Loucy (cell line): ENCODE measurements at regions not wholly inside any gene's neighbourhood (a gene's known extent, or its start where the extent isn't known, plus 50 kb on each side); places are given as distances from the start of the nearest gene placed in this dataset.
"Not testable (repeated sequence)": the region's sequence is repeated elsewhere in the genome, so short reads cannot be mapped to it uniquely, and the experiment has no call there.

ENCODE experiments used
- H2AFZ ChIP-seq: fragments of 200-600 bp; sonication (generic); 2 replicates; pipeline ENCODE4 v1.6.0; 2016; ENCODE audit warnings: antibody characterized with exemption, mild to moderate bottlenecking, low read length, moderate library complexity
- H3F3A ChIP-seq: fragments of 200-600 bp; 2 replicates; pipeline ENCODE4 v1.6.0; 2016; ENCODE audit warnings: antibody characterized with exemption, low read depth, mild to moderate bottlenecking
- H3K27me3 ChIP-seq: fragments of 200-600 bp; sonication (generic); 2 replicates; pipeline ENCODE4 v1.6.1; 2014; ENCODE audit warnings: low read length, mild to moderate bottlenecking; ENCODE audit not compliant: insufficient read depth, poor library complexity, severe bottlenecking
- H3K36me3 ChIP-seq: fragments of 200-600 bp; sonication (generic); 2 replicates; pipeline ENCODE4 v1.6.1; 2016; ENCODE audit warnings: low read length; ENCODE audit not compliant: insufficient read depth
- H3K4me1 ChIP-seq: fragments of 200-600 bp; sonication (generic); 2 replicates; pipeline ENCODE4 v1.5.1; 2014; ENCODE audit warnings: low read length, mild to moderate bottlenecking; ENCODE audit not compliant: insufficient read depth, poor library complexity, severe bottlenecking
- H3K4me2 ChIP-seq: fragments of 200-600 bp; sonication (generic); 2 replicates; pipeline ENCODE4 v1.6.0; 2014; ENCODE audit warnings: antibody characterized with exemption, low read length, low read depth, mild to moderate bottlenecking; ENCODE audit not compliant: poor library complexity, severe bottlenecking
- H3K4me3 ChIP-seq: fragments of 200-600 bp; sonication (generic); 2 replicates; pipeline ENCODE4 v1.5.1; 2014; ENCODE audit warnings: low read length, mild to moderate bottlenecking, mixed read lengths; ENCODE audit not compliant: poor library complexity, severe bottlenecking
- H3K79me2 ChIP-seq: fragments of 200-600 bp; sonication (generic); 2 replicates; pipeline ENCODE4 v1.6.1; 2014; ENCODE audit warnings: low read length; ENCODE audit not compliant: insufficient read depth
- H3K9ac ChIP-seq: fragments of 200-600 bp; sonication (generic); 2 replicates; pipeline ENCODE4 v1.6.0; 2014; ENCODE audit warnings: mild to moderate bottlenecking, low read depth, low read length, moderate library complexity; ENCODE audit not compliant: poor library complexity, severe bottlenecking
- H3K9me2 ChIP-seq: fragments of 200-600 bp; sonication (generic); replicated peaks from 2 replicates; pipeline ENCODE4 v1.6.1; 2016; ENCODE audit warnings: low read depth, low read length, mixed read lengths
- H3K9me3 ChIP-seq: fragments of 200-600 bp; sonication (generic); 2 replicates; pipeline ENCODE4 v1.6.1; 2014; ENCODE audit warnings: mild to moderate bottlenecking, antibody characterized with exemption, low read length, low read depth; ENCODE audit not compliant: insufficient read depth
- H4K20me1 ChIP-seq: fragments of 200-600 bp; sonication (generic); 2 replicates; pipeline ENCODE4 v1.6.0; 2014; ENCODE audit warnings: antibody characterized with exemption, low read length, mild to moderate bottlenecking; ENCODE audit not compliant: insufficient read depth, poor library complexity, severe bottlenecking
- CTCF ChIP-seq: fragments of 200-600 bp; sonication (generic); conservative IDR thresholded peaks from 2 replicates; pipeline ENCODE4 v1.5.1; 2014; ENCODE audit warnings: mild to moderate bottlenecking, antibody characterized with exemption, low read length
- EZH2phosphoT487 ChIP-seq: fragments of 200-600 bp; IDR thresholded peaks from 2 replicates; pipeline ENCODE4 v1.6.1; 2018; ENCODE audit warnings: antibody characterized with exemption, mild to moderate bottlenecking, moderate library complexity, borderline replicate concordance

- no peak overlapping the region for H3K4me3 ChIP-seq
- no peak overlapping the region for H3K4me2 ChIP-seq
- no peaks in the 10 kb centered on the region for H3K36me3 ChIP-seq
- H3K9me2 ChIP-seq: no peaks in the 10 kb centered on the region
- no peak overlapping the region for H2AFZ ChIP-seq
- H3K9me3 ChIP-seq: no peaks in the 10 kb centered on the region
- TF ChIP-seq EZH2phosphoT487 (no peak), CTCF (no peak)
- no peak overlapping the region for H3K9ac ChIP-seq
- H4K20me1 ChIP-seq: no peaks in the 10 kb centered on the region
- H3K4me1 ChIP-seq: no peaks in the 10 kb centered on the region
- no peaks in the 10 kb centered on the region for H3F3A ChIP-seq
- H3K27me3 ChIP-seq: no peaks in the 10 kb centered on the region
- no peaks in the 10 kb centered on the region for H3K79me2 ChIP-seq
Observed at GRCh38 chr14:105682956-105683570, 156.7 kb downstream of the TMEM121 start.

GRCh38 chr14:105684056-105684455 is 157.7 kb downstream of the TMEM121 start:
- H3K79me2 ChIP-seq, H3K4me1 ChIP-seq: not testable (repeated sequence)

GRCh38 chr14:105684597-105684996 is 158.2 kb downstream of the TMEM121 start:
- not testable (repeated sequence) for H3K9me2 ChIP-seq, H4K20me1 ChIP-seq, H3K4me3 ChIP-seq, H3K9ac ChIP-seq, H3K4me2 ChIP-seq, H3K27me3 ChIP-seq, H3K4me1 ChIP-seq, H2AFZ ChIP-seq, H3K36me3 ChIP-seq, H3F3A ChIP-seq, H3K79me2 ChIP-seq, H3K9me3 ChIP-seq

More at GRCh38 chr14:105684056-105684455, 157.7 kb downstream of the TMEM121 start:
- H3K9me3 ChIP-seq, H3K4me3 ChIP-seq, H2AFZ ChIP-seq, H3K4me2 ChIP-seq, H3K36me3 ChIP-seq, H3K27me3 ChIP-seq, H3K9ac ChIP-seq, H4K20me1 ChIP-seq, H3F3A ChIP-seq, H3K9me2 ChIP-seq: not testable (repeated sequence)

GRCh38 chr14:105685003-105685402 is 158.6 kb downstream of the TMEM121 start:
- Histone ChIP-seq H3K4me3 (no peak overlapping the region), H3K9me2 (no peaks in the 10 kb centered on the region), H3K9me3 (no peaks in the 10 kb centered on the region), H4K20me1 (no peaks in the 10 kb centered on the region), H3K4me2 (no peak overlapping the region), H3K79me2 (no peaks in the 10 kb centered on the region), H2AFZ (no peak overlapping the region), H3K4me1 (no peaks in the 10 kb centered on the region), H3K27me3 (no peaks in the 10 kb centered on the region), H3K36me3 (no peaks in the 10 kb centered on the region), H3K9ac (no peak overlapping the region), H3F3A (no peaks in the 10 kb centered on the region)
- TF ChIP-seq EZH2phosphoT487: no peak
- no peak for TF ChIP-seq CTCF

- not testable (repeated sequence) for H3K36me3 ChIP-seq, H3K4me2 ChIP-seq, H3F3A ChIP-seq, H3K4me3 ChIP-seq, H2AFZ ChIP-seq, H3K9ac ChIP-seq, H3K9me3 ChIP-seq, H3K79me2 ChIP-seq, H3K4me1 ChIP-seq, H3K9me2 ChIP-seq, H4K20me1 ChIP-seq, H3K27me3 ChIP-seq
Observed at GRCh38 chr14:105685605-105686004, 159.2 kb downstream of the TMEM121 start.

- H3K36me3 ChIP-seq, H3K4me1 ChIP-seq, H3K4me2 ChIP-seq, H3K9ac ChIP-seq, H3K9me3 ChIP-seq, H3K27me3 ChIP-seq, H2AFZ ChIP-seq, H3K9me2 ChIP-seq, H3K79me2 ChIP-seq, H3F3A ChIP-seq, H4K20me1 ChIP-seq, H3K4me3 ChIP-seq: not testable (repeated sequence)
Observed at GRCh38 chr14:105686050-105686449, 159.7 kb downstream of the TMEM121 start.
